Gastroesophageal sphincter (tissue), 3 donors: ENCODE measurements at regions not wholly inside any gene's neighbourhood (a gene's known extent, or its start where the extent isn't known, plus 50 kb on each side); places are given as distances from the start of the nearest gene placed in this dataset.

Experiments
- EP300 ChIP-seq: sonication (generic); formaldehyde crosslinking; IDR thresholded peaks from one replicate; pipeline ENCODE4 v1.6.1; 2017; ENCODE audit warnings: antibody characterized with exemption, mild to moderate bottlenecking
- POLR2A ChIP-seq, 2 donors: fragments of 450-650 bp; IDR thresholded peaks; one replicate each; pipeline ENCODE4 v1.6.1; 2017; ENCODE audit warnings: antibody characterized with exemption in 2 of 2, mild to moderate bottlenecking in 2 of 2, moderate library complexity in 1 of 2
- POLR2AphosphoS5 ChIP-seq: sonication (generic); formaldehyde crosslinking; IDR thresholded peaks from one replicate; pipeline ENCODE4 v1.6.1; 2017; ENCODE audit warnings: antibody characterized with exemption
- TF ChIP-seq, protein P1 (sequence below), 4 experiments: fragments of 200-600 bp in 2 of 4; fragments of 450-650 bp in 2 of 4; sonication (generic) in 1 of 4; IDR thresholded peaks; one replicate each; pipeline ENCODE4 v1.5.1; 2017 to 2019; ENCODE audit warnings: antibody characterized with exemption in 4 of 4, mild to moderate bottlenecking in 2 of 4, moderate library complexity in 2 of 4

DNA sequence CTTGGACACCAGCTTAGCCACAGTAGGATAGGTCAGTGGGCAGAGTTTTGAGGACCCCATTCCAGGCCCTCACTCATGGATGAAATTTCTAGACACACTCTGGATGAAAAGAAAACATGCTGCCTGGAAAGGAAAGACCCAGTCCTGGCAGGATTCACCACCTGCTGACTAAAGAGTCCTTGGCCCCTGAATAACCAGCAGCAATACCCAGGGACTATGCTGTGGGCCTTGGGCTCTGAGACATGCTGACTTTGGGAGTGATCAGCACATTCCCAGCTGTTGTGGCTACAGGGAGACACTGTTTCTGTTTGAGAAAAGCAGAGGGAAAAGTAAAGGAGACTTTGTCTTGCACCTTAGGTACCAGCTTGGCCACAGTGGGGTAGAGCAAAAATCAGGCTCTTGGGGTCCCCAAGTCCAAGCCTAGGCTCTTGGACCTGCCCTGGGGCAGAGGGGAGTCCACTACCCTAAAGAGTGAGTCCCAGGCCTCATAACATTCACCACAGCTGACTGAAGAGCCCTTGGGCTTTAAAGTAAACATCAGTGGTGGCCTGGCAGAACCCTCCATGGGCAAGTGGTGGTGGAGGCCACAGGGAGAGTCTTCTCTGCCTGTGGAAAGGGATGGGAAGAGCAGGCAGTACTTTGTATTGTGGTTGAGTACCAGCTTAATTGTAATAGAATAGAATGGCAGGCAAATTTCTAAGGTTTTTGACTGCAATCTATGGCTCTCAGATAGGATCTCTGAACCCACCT lies 516.8 kb downstream of the BCKDHB start:
- TF ChIP-seq, protein P1, sequence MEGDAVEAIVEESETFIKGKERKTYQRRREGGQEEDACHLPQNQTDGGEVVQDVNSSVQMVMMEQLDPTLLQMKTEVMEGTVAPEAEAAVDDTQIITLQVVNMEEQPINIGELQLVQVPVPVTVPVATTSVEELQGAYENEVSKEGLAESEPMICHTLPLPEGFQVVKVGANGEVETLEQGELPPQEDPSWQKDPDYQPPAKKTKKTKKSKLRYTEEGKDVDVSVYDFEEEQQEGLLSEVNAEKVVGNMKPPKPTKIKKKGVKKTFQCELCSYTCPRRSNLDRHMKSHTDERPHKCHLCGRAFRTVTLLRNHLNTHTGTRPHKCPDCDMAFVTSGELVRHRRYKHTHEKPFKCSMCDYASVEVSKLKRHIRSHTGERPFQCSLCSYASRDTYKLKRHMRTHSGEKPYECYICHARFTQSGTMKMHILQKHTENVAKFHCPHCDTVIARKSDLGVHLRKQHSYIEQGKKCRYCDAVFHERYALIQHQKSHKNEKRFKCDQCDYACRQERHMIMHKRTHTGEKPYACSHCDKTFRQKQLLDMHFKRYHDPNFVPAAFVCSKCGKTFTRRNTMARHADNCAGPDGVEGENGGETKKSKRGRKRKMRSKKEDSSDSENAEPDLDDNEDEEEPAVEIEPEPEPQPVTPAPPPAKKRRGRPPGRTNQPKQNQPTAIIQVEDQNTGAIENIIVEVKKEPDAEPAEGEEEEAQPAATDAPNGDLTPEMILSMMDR (IDR thresholded peaks at IDR 0.05): no peak
- TF ChIP-seq POLR2A (IDR thresholded peaks at IDR 0.05): no peak
- TF ChIP-seq POLR2AphosphoS5: no peak
- TF ChIP-seq EP300: no peak
